ENCODE measurements at regions not wholly inside any gene's neighbourhood (a gene's known extent, or its start where the extent isn't known, plus 50 kb on each side); places are given as distances from the start of the nearest gene placed in this dataset.

- Histone ChIP-seq H3K36me3 (ENCODE audit: control insufficient read depth in 2 of 3, insufficient read depth in 3 of 3, low read length in 3 of 3) (no peaks in the 10 kb centered on the region), H3K27me3 (ENCODE audit: control insufficient read depth, insufficient read depth, low read length) (no peaks in the 10 kb centered on the region), H3K9ac (ENCODE audit: low read length in 3 of 3) (no peak overlapping the region), H3K9me3 (ENCODE audit: control insufficient read depth in 2 of 3, insufficient read depth in 1 of 3, low read length in 3 of 3) (no peaks in the 10 kb centered on the region), H3K4me3 (ENCODE audit: low read length in 3 of 3) (no peak overlapping the region), H3K4me1 (ENCODE audit: control insufficient read depth in 2 of 3, insufficient read depth in 2 of 3, low read depth in 1 of 3, low read length in 3 of 3) (peaks cover 11 to 51% (median 47%) of the 10 kb centered on the region in 3 donors), H3K27ac (ENCODE audit: low read depth in 2 of 2, low read length in 2 of 2) (no peak overlapping the region)
- no peak for TF ChIP-seq CTCF (IDR thresholded peaks at IDR 0.05; ENCODE audit: borderline replicate concordance, extremely low read depth, insufficient read depth)
- FAIRE-seq (no peak), DNase-seq (peak in 1 of 5 donors; percentile 64)
- intact Hi-C loops (cut with DNase I) = no loop called here
Measured at GRCh38 chr15:70265986-70266385, 168.3 kb upstream of the TLE3 start.

DNA sequence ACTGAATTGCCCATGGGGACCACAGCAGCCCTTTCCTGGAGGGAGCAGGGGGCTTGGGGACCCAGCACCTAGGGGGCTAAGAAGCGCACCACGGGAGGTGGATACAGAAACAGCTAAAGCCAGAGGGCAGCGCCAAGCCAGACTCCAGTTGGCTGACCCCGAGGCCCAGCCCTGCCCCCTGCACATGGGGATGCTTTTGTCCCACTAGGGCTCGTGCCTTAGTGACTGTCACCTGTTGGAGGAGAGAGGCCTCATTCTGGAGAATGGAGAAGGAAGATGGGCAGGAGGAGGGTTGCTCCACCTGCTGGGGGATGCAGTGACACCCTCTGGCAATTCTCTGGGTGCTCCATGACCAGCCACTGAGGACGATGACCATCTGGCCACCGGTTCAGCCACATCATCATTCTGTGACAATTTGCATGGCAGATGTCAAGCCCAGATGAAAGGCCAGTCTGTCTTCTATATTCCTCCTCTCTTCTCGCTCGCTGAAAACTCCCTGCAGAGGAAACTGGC, 167.8 kb upstream of the TLE3 start:
- peak in 1 of 5 donors; percentile 68 for DNase-seq
- H3K27me3 ChIP-seq (ENCODE audit: control insufficient read depth, insufficient read depth, low read length) = no peaks in the 10 kb centered on the region
- H3K9me3 ChIP-seq (ENCODE audit: control insufficient read depth in 2 of 3, insufficient read depth in 1 of 3, low read length in 3 of 3) = no peaks in the 10 kb centered on the region
- no peaks in the 10 kb centered on the region for H3K36me3 ChIP-seq (ENCODE audit: control insufficient read depth in 2 of 3, insufficient read depth in 3 of 3, low read length in 3 of 3)
- H3K9ac ChIP-seq (ENCODE audit: low read length in 3 of 3) = no peak overlapping the region
- FAIRE-seq = no peak
- no peak overlapping the region for H3K27ac ChIP-seq (ENCODE audit: low read depth in 2 of 2, low read length in 2 of 2)
- H3K4me3 ChIP-seq (ENCODE audit: low read length in 3 of 3) = no peak overlapping the region
- intact Hi-C loops (cut with DNase I) = no loop called here
- H3K4me1 ChIP-seq (ENCODE audit: control insufficient read depth in 2 of 3, insufficient read depth in 2 of 3, low read depth in 1 of 3, low read length in 3 of 3) = peaks cover 11 to 48% (median 43%) of the 10 kb centered on the region in 3 donors
- TF ChIP-seq CTCF (IDR thresholded peaks at IDR 0.05; ENCODE audit: borderline replicate concordance, extremely low read depth, insufficient read depth) = no peak

GRCh38 chr15:70264738-70265465, 167.2 kb upstream of the TLE3 start:
- Histone ChIP-seq H3K4me3 (ENCODE audit: low read length in 3 of 3) (no peak overlapping the region), H3K27me3 (ENCODE audit: control insufficient read depth, insufficient read depth, low read length) (no peaks in the 10 kb centered on the region), H3K36me3 (ENCODE audit: control insufficient read depth in 2 of 3, insufficient read depth in 3 of 3, low read length in 3 of 3) (no peaks in the 10 kb centered on the region), H3K4me1 (ENCODE audit: control insufficient read depth in 2 of 3, insufficient read depth in 2 of 3, low read depth in 1 of 3, low read length in 3 of 3) (peaks cover 11 to 43% (median 38%) of the 10 kb centered on the region in 3 donors), H3K27ac (ENCODE audit: low read depth in 2 of 2, low read length in 2 of 2) (no peak overlapping the region), H3K9me3 (ENCODE audit: control insufficient read depth in 2 of 3, insufficient read depth in 1 of 3, low read length in 3 of 3) (no peaks in the 10 kb centered on the region), H3K9ac (ENCODE audit: low read length in 3 of 3) (no peak overlapping the region)
- intact Hi-C loops (cut with DNase I) = no loop called here
- DNase-seq = peak in 1 of 5 donors; percentile 62
- no peak for FAIRE-seq
- TF ChIP-seq CTCF (IDR thresholded peaks at IDR 0.05; ENCODE audit: borderline replicate concordance, extremely low read depth, insufficient read depth) = no peak
